Ovary (tissue), 3 donors: ENCODE measurements at regions not wholly inside any gene's neighbourhood (a gene's known extent, or its start where the extent isn't known, plus 50 kb on each side); places are given as distances from the start of the nearest gene placed in this dataset.

Experiments used
- CTCF ChIP-seq, 3 donors: fragments of 450-650 bp in 2 of 3; fragments of 200-600 bp in 1 of 3; IDR thresholded peaks; one replicate each; pipeline versions ENCODE4 v1.5.1 to v1.8.0; 2016 to 2022; ENCODE audit warnings: antibody characterized with exemption in 3 of 3, mild to moderate bottlenecking in 1 of 3
- EP300 ChIP-seq: sonication (generic); formaldehyde crosslinking; IDR thresholded peaks from one replicate; pipeline ENCODE4 v1.6.1; 2017; ENCODE audit warnings: antibody characterized with exemption
- POLR2A ChIP-seq: fragments of 450-650 bp; IDR thresholded peaks from one replicate; pipeline ENCODE4 v1.6.1; 2017; ENCODE audit warnings: antibody characterized with exemption, mild to moderate bottlenecking, moderate library complexity
- donor health status: DM: no; HTN: no; CAD: no.

- TF ChIP-seq CTCF (IDR thresholded peaks at IDR 0.05), result no peak
- no peak for TF ChIP-seq POLR2A
- TF ChIP-seq EP300, result no peak
These were observed 180.9 kb upstream of the GALNT5 start for GRCh38 chr2:157076526-157077161.
